Adipocyte (in vitro differentiated cells): ENCODE measurements at regions not wholly inside any gene's neighbourhood (a gene's known extent, or its start where the extent isn't known, plus 50 kb on each side); places are given as distances from the start of the nearest gene placed in this dataset.
A peak's percentile ranks its signal among the peaks of the same experiment; 100 is the strongest.

Experiments used
- DNase-seq: peaks from one replicate; pipeline ENCODE4 v3.0.0-alpha.2; 2015; ENCODE audit warnings: low read depth
- H3K27me3 ChIP-seq: replicated peaks from 2 replicates; pipeline ENCODE4 v1.7.0; 2013; ENCODE audit warnings: mild to moderate bottlenecking, low read length, moderate library complexity; ENCODE audit not compliant: control insufficient read depth, insufficient read depth
- H3K36me3 ChIP-seq: 2 replicates; pipeline ENCODE4 v1.7.0; 2013; ENCODE audit warnings: low read length, mild to moderate bottlenecking, moderate library complexity; ENCODE audit not compliant: control insufficient read depth, insufficient read depth, severe bottlenecking
- H3K4me1 ChIP-seq: 2 replicates; pipeline ENCODE4 v1.7.0; 2013; ENCODE audit warnings: mild to moderate bottlenecking, low read length, moderate library complexity; ENCODE audit not compliant: control insufficient read depth, insufficient read depth
- H3K4me3 ChIP-seq: 2 replicates; pipeline ENCODE4 v1.7.0; 2013; ENCODE audit warnings: mild to moderate bottlenecking, low read length, moderate library complexity
- H3K9ac ChIP-seq: 2 replicates; pipeline ENCODE4 v1.7.0; 2013; ENCODE audit warnings: mild to moderate bottlenecking, low read length, moderate library complexity
- H3K9me3 ChIP-seq: 2 replicates; pipeline ENCODE4 v1.7.0; 2013; ENCODE audit warnings: mild to moderate bottlenecking, low read length, moderate library complexity; ENCODE audit not compliant: control insufficient read depth

- Histone ChIP-seq H3K36me3 (no peaks in the 10 kb centered on the region), H3K9ac (no peak overlapping the region), H3K4me3 (no peak overlapping the region), H3K4me1 (no peaks in the 10 kb centered on the region), H3K27me3 (no peaks in the 10 kb centered on the region), H3K9me3 (no peaks in the 10 kb centered on the region)
- DNase-seq, result no peak
Measured at GRCh38 chr2:136572335-136572734, 193.0 kb upstream of the THSD7B start.

- no peaks in the 10 kb centered on the region for H3K27me3 ChIP-seq
- no peak for DNase-seq
- no peak overlapping the region for H3K9ac ChIP-seq
- no peaks in the 10 kb centered on the region for H3K36me3 ChIP-seq
- H3K4me1 ChIP-seq, result no peaks in the 10 kb centered on the region
- no peak overlapping the region for H3K4me3 ChIP-seq
- H3K9me3 ChIP-seq, result no peaks in the 10 kb centered on the region
Measured at GRCh38 chr2:136557203-136557602, 208.1 kb upstream of the THSD7B start.

GRCh38 chr2:136550181-136550580 is 215.2 kb upstream of the THSD7B start:
- DNase-seq, result no peak

GRCh38 chr2:136539355-136539754 is 226.0 kb upstream of the THSD7B start:
- no peak for DNase-seq
- H3K9ac ChIP-seq, result no peak overlapping the region
- no peaks in the 10 kb centered on the region for H3K9me3 ChIP-seq
- no peaks in the 10 kb centered on the region for H3K27me3 ChIP-seq
- no peaks in the 10 kb centered on the region for H3K36me3 ChIP-seq
- H3K4me3 ChIP-seq, result no peak overlapping the region
- no peaks in the 10 kb centered on the region for H3K4me1 ChIP-seq

More at GRCh38 chr2:136550181-136550580, 215.2 kb upstream of the THSD7B start:
- Histone ChIP-seq H3K9ac (no peak overlapping the region), H3K27me3 (no peaks in the 10 kb centered on the region), H3K36me3 (no peaks in the 10 kb centered on the region), H3K4me1 (no peaks in the 10 kb centered on the region), H3K9me3 (no peaks in the 10 kb centered on the region), H3K4me3 (no peak overlapping the region)

GRCh38 chr2:136538489-136538888 is 226.9 kb upstream of the THSD7B start:
- Histone ChIP-seq H3K4me3 (no peak overlapping the region), H3K36me3 (no peaks in the 10 kb centered on the region), H3K4me1 (no peaks in the 10 kb centered on the region), H3K9me3 (no peaks in the 10 kb centered on the region), H3K27me3 (no peaks in the 10 kb centered on the region), H3K9ac (no peak overlapping the region)
- DNase-seq, result no peak

GRCh38 chr2:136534811-136535210 is 230.5 kb upstream of the THSD7B start:
- Histone ChIP-seq H3K9ac (no peak overlapping the region), H3K27me3 (no peaks in the 10 kb centered on the region), H3K9me3 (no peaks in the 10 kb centered on the region), H3K4me1 (no peaks in the 10 kb centered on the region), H3K36me3 (no peaks in the 10 kb centered on the region), H3K4me3 (no peak overlapping the region)
- DNase-seq, result no peak

GRCh38 chr2:136532171-136532570 is 233.2 kb upstream of the THSD7B start:
- no peaks in the 10 kb centered on the region for H3K27me3 ChIP-seq
- H3K4me3 ChIP-seq, result no peak overlapping the region
- H3K4me1 ChIP-seq, result no peaks in the 10 kb centered on the region
- no peak overlapping the region for H3K9ac ChIP-seq
- H3K36me3 ChIP-seq, result no peaks in the 10 kb centered on the region
- no peak for DNase-seq
- peaks cover 2% of the 10 kb centered on the region for H3K9me3 ChIP-seq

GRCh38 chr2:136531731-136532130 is 233.6 kb upstream of the THSD7B start:
- no peak for DNase-seq
- Histone ChIP-seq H3K9me3 (peaks cover 2% of the 10 kb centered on the region), H3K9ac (no peak overlapping the region), H3K27me3 (no peaks in the 10 kb centered on the region), H3K4me1 (no peaks in the 10 kb centered on the region), H3K4me3 (no peak overlapping the region), H3K36me3 (no peaks in the 10 kb centered on the region)

- H3K27me3 ChIP-seq, result no peaks in the 10 kb centered on the region
- H3K9me3 ChIP-seq, result peaks cover 2% of the 10 kb centered on the region
- H3K4me3 ChIP-seq, result no peak overlapping the region
- H3K36me3 ChIP-seq, result no peaks in the 10 kb centered on the region
- DNase-seq, result no peak
- H3K9ac ChIP-seq, result no peak overlapping the region
- H3K4me1 ChIP-seq, result no peaks in the 10 kb centered on the region
Measured at GRCh38 chr2:136530146-136530545, 235.2 kb upstream of the THSD7B start.

- H3K9me3 ChIP-seq, result peaks cover 2% of the 10 kb centered on the region
- no peaks in the 10 kb centered on the region for H3K27me3 ChIP-seq
- no peaks in the 10 kb centered on the region for H3K36me3 ChIP-seq
- DNase-seq, result peak; percentile 15
- H3K4me3 ChIP-seq, result no peak overlapping the region
- H3K4me1 ChIP-seq, result no peaks in the 10 kb centered on the region
- no peak overlapping the region for H3K9ac ChIP-seq
Measured at GRCh38 chr2:136527560-136527959, 237.8 kb upstream of the THSD7B start.

- Histone ChIP-seq H3K9ac (no peak overlapping the region), H3K4me1 (no peaks in the 10 kb centered on the region), H3K4me3 (no peak overlapping the region), H3K36me3 (no peaks in the 10 kb centered on the region), H3K27me3 (no peaks in the 10 kb centered on the region), H3K9me3 (no peaks in the 10 kb centered on the region)
- DNase-seq, result no peak
Measured at GRCh38 chr2:136522724-136523123, 242.6 kb upstream of the THSD7B start.

- Histone ChIP-seq H3K36me3 (no peaks in the 10 kb centered on the region), H3K9me3 (no peaks in the 10 kb centered on the region), H3K27me3 (no peaks in the 10 kb centered on the region), H3K4me3 (no peak overlapping the region), H3K4me1 (no peaks in the 10 kb centered on the region), H3K9ac (no peak overlapping the region)
- no peak for DNase-seq
Measured at GRCh38 chr2:136517716-136518115, 247.6 kb upstream of the THSD7B start.
